ENCODE measurements at regions not wholly inside any gene's neighbourhood (a gene's known extent, or its start where the extent isn't known, plus 50 kb on each side); places are given as distances from the start of the nearest gene placed in this dataset.

DNA sequence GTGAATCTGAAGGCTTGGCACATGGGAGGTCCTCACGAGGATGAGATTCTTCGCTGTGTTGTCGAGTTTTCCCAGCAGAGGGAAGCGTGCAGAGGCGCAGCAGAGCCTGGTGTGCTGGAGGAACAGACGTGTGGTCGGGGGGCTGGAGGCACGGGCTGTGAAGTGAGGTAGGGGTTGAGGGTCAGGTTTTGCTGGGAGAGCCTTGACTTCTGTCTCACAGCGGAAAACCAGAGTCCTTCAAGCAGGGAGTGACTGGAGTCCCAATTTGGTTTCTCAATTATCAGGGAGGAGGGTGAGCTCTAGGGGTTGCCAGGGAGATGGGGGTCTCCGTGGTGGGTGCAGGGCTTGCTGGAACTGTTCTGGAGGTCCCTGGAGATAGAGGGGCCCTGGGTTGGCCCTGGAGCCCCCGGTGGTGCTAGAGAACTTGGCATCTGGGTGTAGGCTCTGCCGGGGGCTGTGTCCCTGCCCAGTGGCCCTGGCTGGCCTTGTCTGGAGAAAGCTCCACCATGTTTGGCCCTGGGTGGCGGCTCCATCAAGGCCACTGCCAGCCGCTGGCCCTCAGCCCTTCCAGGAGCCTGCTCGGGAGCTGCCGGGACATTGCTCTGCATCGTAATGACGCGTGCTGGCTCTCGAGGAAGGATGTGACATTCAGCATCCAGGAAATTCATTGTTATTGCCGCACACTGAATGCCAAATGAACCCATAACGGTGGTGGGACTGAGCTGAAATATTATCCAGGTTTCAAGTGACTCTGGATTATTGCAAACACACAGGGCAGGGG is 215.7 kb downstream of the KIF26A start:
- no peak overlapping the region for H3K27ac ChIP-seq

DNA sequence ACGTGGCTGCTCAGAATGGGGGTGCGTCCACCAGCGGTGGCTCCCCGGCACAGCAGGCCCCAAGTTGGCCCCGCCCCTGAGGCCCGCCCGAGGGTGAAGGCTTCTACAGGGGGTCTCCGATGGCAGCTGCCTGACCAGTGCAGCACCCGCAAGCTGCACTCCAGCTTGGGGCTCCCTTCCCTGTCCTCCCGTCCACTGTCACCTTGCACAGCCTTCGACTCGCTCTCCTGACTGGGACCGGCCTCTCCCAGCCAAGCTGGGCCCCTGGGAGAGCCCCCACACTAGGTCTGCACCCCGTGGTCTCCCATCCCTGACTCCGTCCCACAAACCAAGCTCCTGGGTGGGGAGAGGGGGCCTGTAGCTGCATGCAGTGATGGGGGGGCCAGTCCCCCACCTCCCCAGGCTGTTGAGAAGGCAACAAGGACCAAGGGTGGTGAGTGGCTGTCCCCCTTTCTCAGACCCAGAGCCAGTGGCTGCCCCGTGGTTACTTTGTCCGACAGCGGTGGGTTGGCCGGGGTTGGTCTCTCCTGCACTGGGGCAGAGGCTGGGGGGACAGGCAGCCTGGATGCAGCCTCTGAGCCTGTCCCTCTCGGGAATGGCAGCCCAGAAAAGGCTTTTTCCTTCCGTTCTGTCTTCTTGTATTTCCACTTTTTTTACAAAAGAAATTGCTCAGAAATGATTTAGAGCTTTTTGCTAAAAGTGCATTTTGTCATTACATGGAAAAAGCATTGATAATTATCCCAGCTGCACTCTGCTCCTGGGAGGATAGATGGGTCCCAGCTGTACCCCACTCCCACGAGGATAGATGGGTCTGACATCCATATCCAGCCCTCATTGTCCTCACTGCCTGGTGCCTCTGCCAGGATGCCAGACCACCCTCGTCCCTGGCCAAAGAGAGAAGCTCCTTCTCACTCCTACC is 217.0 kb downstream of the KIF26A start:
- intact Hi-C loops (cut with DNase I; ENCODE audit: low total_unique reads) = no loop called here
- peaks cover 0 to 7% (median 0%) of the 10 kb centered on the region in 4 donors for H3K9me3 ChIP-seq
- no peak for DNase-seq
- H3K4me1 ChIP-seq = no peaks in the 10 kb centered on the region
- H3K27ac ChIP-seq = no peak overlapping the region
- TF ChIP-seq, protein P1, sequence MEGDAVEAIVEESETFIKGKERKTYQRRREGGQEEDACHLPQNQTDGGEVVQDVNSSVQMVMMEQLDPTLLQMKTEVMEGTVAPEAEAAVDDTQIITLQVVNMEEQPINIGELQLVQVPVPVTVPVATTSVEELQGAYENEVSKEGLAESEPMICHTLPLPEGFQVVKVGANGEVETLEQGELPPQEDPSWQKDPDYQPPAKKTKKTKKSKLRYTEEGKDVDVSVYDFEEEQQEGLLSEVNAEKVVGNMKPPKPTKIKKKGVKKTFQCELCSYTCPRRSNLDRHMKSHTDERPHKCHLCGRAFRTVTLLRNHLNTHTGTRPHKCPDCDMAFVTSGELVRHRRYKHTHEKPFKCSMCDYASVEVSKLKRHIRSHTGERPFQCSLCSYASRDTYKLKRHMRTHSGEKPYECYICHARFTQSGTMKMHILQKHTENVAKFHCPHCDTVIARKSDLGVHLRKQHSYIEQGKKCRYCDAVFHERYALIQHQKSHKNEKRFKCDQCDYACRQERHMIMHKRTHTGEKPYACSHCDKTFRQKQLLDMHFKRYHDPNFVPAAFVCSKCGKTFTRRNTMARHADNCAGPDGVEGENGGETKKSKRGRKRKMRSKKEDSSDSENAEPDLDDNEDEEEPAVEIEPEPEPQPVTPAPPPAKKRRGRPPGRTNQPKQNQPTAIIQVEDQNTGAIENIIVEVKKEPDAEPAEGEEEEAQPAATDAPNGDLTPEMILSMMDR (IDR thresholded peaks at IDR 0.05) = no peak
- TF ChIP-seq POLR2A (IDR thresholded peaks at IDR 0.05) (no peak), EP300 (IDR thresholded peaks at IDR 0.05) (no peak), POLR2AphosphoS5 (IDR thresholded peaks at IDR 0.05) (no peak)
- H3K27me3 ChIP-seq = peaks cover 0 to 28% (median 0%) of the 10 kb centered on the region in 3 donors
- H3K4me3 ChIP-seq = no peak overlapping the region
- no peaks in the 10 kb centered on the region for H3K36me3 ChIP-seq
- WGBS, 5 donors = 77 to 85% (median 80%) methylated on average over 17 to 23 of the region's 23 CpGs

More for the DNA sequence above, 215.7 kb downstream of the KIF26A start:
- intact Hi-C loops (cut with DNase I; ENCODE audit: low total_unique reads) = no loop called here
- peak; percentile 24 to 71 for DNase-seq
- Histone ChIP-seq H3K4me1 (no peaks in the 10 kb centered on the region), H3K36me3 (no peaks in the 10 kb centered on the region), H3K27me3 (peaks cover 0 to 19% (median 0%) of the 10 kb centered on the region in 3 donors), H3K9me3 (peaks cover 0 to 7% (median 0%) of the 10 kb centered on the region in 4 donors), H3K4me3 (no peak overlapping the region)
- TF ChIP-seq POLR2AphosphoS5 (IDR thresholded peaks at IDR 0.05) = peak in 1 of 3 donors; percentile 16
- TF ChIP-seq, protein P1 (IDR thresholded peaks at IDR 0.05) = no peak
- WGBS, 5 donors = 61 to 71% (median 62%) methylated on average over 17 to 22 of the region's 22 CpGs

DNA sequence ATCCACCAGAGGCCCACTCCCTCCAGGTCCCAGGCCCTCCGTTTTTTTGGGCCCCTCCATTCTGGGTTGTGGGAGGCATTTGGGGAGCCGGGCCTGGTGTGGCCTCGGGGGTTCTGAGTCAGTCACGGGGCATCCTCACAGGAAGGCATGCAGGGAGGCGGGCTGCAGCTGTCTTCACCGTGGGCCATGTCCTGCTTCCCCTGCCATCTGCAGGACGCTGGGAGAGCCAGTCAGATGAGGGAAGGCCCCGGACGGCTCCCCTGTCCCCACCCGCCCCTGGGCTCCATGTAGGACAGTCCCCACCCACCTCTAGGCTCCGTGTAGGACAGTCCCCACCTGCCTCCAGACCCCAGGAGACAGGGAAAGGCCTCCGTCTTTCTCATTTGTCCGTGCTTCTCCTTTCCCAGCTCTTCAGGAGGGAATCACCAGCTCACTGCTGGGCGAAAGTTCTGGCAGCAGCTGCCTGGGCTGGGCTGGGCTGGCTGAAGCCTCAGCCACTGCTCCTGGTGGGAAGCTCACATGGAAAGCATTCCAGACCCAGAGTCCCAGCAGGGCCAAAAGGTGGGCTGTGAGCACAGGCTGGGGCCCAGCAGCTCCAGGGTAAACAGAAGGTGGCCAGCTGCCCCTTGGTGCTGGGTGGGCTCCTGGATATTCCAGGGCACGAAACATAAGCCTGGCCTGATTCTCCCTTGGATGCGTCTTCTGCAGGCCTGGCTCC is 217.8 kb downstream of the KIF26A start:
- intact Hi-C loops (cut with DNase I; ENCODE audit: low total_unique reads) = no loop called here
- H3K9me3 ChIP-seq = peaks cover 0 to 7% (median 0%) of the 10 kb centered on the region in 4 donors

More for the DNA sequence above, 217.8 kb downstream of the KIF26A start:
- TF ChIP-seq POLR2AphosphoS5 (IDR thresholded peaks at IDR 0.05) (no peak), EP300 (IDR thresholded peaks at IDR 0.05) (no peak), POLR2A (IDR thresholded peaks at IDR 0.05) (no peak)
- TF ChIP-seq, protein P1 (IDR thresholded peaks at IDR 0.05) = no peak
- WGBS, 5 donors = 68 to 80% (median 78%) methylated on average over 9 to 16 of the region's 16 CpGs
- H3K27me3 ChIP-seq = peaks cover 0 to 28% (median 0%) of the 10 kb centered on the region in 3 donors
- no peaks in the 10 kb centered on the region for H3K36me3 ChIP-seq
- no peak overlapping the region for H3K27ac ChIP-seq
- H3K4me1 ChIP-seq = no peaks in the 10 kb centered on the region
- no peak overlapping the region for H3K4me3 ChIP-seq
- no peak for DNase-seq
